MM.1S (cell line): ENCODE measurements at regions not wholly inside any gene's neighbourhood (a gene's known extent, or its start where the extent isn't known, plus 50 kb on each side); places are given as distances from the start of the nearest gene placed in this dataset.

Experiments used
- DNase-seq: peaks from one replicate; pipeline ENCODE4 v3.0.0-alpha.2; 2015
- H2AFZ ChIP-seq: fragments of 300-600 bp; sonication (generic); 2 replicates; pipeline ENCODE4 v1.6.0; 2016; ENCODE audit warnings: antibody characterized with exemption, low read length
- H3F3A ChIP-seq: fragments of 300-600 bp; sonication (generic); 2 replicates; pipeline ENCODE4 v1.6.1; 2016; ENCODE audit warnings: mild to moderate bottlenecking, antibody characterized with exemption, low read length, moderate library complexity, mixed read lengths; ENCODE audit not compliant: insufficient read depth
- H3K27ac ChIP-seq: fragments of 300-600 bp; sonication (generic); 2 replicates; pipeline ENCODE4 v1.5.1; 2016; ENCODE audit warnings: mild to moderate bottlenecking, low read length
- H3K27me3 ChIP-seq: fragments of 300-600 bp; sonication (generic); replicated peaks from 2 replicates; pipeline ENCODE4 v1.6.0; 2016; ENCODE audit warnings: low read length; ENCODE audit not compliant: insufficient read depth
- H3K36me3 ChIP-seq: fragments of 300-600 bp; sonication (generic); replicated peaks from 2 replicates; pipeline ENCODE4 v1.6.1; 2016; ENCODE audit warnings: mild to moderate bottlenecking, low read length, mixed read lengths; ENCODE audit not compliant: insufficient read depth
- H3K4me1 ChIP-seq: fragments of 300-600 bp; sonication (generic); 2 replicates; pipeline ENCODE4 v1.6.1; 2016; ENCODE audit warnings: low read length, mixed read lengths
- H3K4me2 ChIP-seq: fragments of 300-600 bp; sonication (generic); 2 replicates; pipeline ENCODE4 v1.6.0; 2016; ENCODE audit warnings: low read depth, low read length
- H3K4me3 ChIP-seq: fragments of 300-600 bp; sonication (generic); 2 replicates; pipeline ENCODE4 v1.5.1; 2016; ENCODE audit warnings: low read length, mixed read lengths
- H3K79me2 ChIP-seq: fragments of 300-600 bp; sonication (generic); 2 replicates; pipeline ENCODE4 v1.6.1; 2016; ENCODE audit warnings: mixed run types, low read length, mixed read lengths
- H3K9ac ChIP-seq: fragments of 300-600 bp; sonication (generic); 2 replicates; pipeline ENCODE4 v1.6.1; 2016; ENCODE audit warnings: low read length, mixed read lengths
- H3K9me2 ChIP-seq: fragments of 300-600 bp; sonication (generic); replicated peaks from 2 replicates; pipeline ENCODE4 v1.6.1; 2016; ENCODE audit warnings: mild to moderate bottlenecking, low read length, mixed read lengths; ENCODE audit not compliant: insufficient read depth
- H3K9me3 ChIP-seq: fragments of 300-600 bp; sonication (generic); replicated peaks from 2 replicates; pipeline ENCODE4 v1.6.1; 2016; ENCODE audit warnings: mild to moderate bottlenecking, low read length, mixed read lengths; ENCODE audit not compliant: insufficient read depth
- H4K20me1 ChIP-seq: fragments of 300-600 bp; sonication (generic); 2 replicates; pipeline ENCODE4 v1.6.1; 2016; ENCODE audit warnings: mild to moderate bottlenecking, low read length, moderate library complexity, mixed read lengths; ENCODE audit not compliant: insufficient read depth
- EZH2 ChIP-seq: fragments of 300-600 bp; sonication (generic); optimal IDR thresholded peaks from 2 replicates; pipeline ENCODE3; 2017; ENCODE audit warnings: low read depth, mild to moderate bottlenecking, antibody characterized with exemption, low read length, mixed read lengths
- EZH2phosphoT487 ChIP-seq: fragments of 300-600 bp; sonication (generic); IDR thresholded peaks from 2 replicates; pipeline ENCODE4 v1.6.1; 2018; ENCODE audit warnings: antibody characterized with exemption, low read length
- TF ChIP-seq, protein P1 (sequence below): fragments of 300-600 bp; sonication (generic); IDR thresholded peaks from 2 replicates; pipeline ENCODE4 v1.5.1; 2016; ENCODE audit warnings: antibody characterized with exemption, low read length, mixed read lengths

DNA sequence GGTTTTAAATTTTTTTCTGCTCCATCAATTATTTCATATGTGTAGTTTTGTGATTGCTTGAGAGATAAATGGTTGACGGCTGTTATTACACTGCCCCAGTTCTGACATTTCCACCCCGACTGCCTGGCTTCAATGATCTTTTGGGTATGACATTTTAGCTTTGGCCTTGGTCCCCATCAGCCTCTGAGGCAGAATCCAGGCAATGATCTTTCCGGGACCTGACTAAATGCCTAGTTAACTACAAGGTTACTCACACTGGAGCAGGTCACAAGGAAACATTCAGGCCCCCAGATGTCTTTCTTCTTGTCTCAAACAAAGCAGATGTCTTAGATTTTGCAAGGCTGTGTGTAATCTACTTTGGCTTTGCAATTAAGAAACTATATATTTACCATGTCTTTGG is 61.1 kb upstream of the TMCO5A start:
- no peak overlapping the region for H3K4me2 ChIP-seq
- H3K27ac ChIP-seq = no peak overlapping the region
- H3K79me2 ChIP-seq = no peaks in the 10 kb centered on the region
- H4K20me1 ChIP-seq = no peaks in the 10 kb centered on the region
- H3F3A ChIP-seq = no peaks in the 10 kb centered on the region
- no peak overlapping the region for H2AFZ ChIP-seq
- no peaks in the 10 kb centered on the region for H3K36me3 ChIP-seq
- H3K4me3 ChIP-seq = no peak overlapping the region
- TF ChIP-seq, protein P1, sequence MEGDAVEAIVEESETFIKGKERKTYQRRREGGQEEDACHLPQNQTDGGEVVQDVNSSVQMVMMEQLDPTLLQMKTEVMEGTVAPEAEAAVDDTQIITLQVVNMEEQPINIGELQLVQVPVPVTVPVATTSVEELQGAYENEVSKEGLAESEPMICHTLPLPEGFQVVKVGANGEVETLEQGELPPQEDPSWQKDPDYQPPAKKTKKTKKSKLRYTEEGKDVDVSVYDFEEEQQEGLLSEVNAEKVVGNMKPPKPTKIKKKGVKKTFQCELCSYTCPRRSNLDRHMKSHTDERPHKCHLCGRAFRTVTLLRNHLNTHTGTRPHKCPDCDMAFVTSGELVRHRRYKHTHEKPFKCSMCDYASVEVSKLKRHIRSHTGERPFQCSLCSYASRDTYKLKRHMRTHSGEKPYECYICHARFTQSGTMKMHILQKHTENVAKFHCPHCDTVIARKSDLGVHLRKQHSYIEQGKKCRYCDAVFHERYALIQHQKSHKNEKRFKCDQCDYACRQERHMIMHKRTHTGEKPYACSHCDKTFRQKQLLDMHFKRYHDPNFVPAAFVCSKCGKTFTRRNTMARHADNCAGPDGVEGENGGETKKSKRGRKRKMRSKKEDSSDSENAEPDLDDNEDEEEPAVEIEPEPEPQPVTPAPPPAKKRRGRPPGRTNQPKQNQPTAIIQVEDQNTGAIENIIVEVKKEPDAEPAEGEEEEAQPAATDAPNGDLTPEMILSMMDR = no peak
- TF ChIP-seq EZH2phosphoT487 (no peak), EZH2 (no peak)
- no peak for DNase-seq
- H3K9me3 ChIP-seq = no peaks in the 10 kb centered on the region
- H3K4me1 ChIP-seq = no peaks in the 10 kb centered on the region
- no peak overlapping the region for H3K9ac ChIP-seq
- H3K27me3 ChIP-seq = no peaks in the 10 kb centered on the region
- no peaks in the 10 kb centered on the region for H3K9me2 ChIP-seq

DNA sequence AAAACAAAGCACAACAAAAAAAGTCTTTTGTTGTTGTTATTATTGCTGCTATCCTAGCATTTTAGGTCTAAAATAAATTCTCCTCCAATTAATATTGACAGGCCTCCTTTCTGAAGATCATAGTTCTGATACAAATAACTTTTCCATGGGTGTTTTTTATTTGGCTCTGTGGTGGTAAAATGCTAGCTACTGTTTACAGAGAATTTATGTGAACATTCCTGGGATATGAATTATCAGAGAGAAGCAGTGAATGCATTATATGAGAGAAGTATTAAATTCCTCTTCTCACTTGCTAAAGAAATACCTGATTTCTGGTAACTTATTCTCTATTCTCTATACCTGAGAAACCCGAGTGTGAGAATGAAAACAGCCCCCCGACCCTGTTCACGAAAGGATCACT is 57.5 kb upstream of the TMCO5A start:
- Histone ChIP-seq H3K9me3 (no peaks in the 10 kb centered on the region), H3K4me1 (no peaks in the 10 kb centered on the region), H3K9me2 (no peaks in the 10 kb centered on the region), H3K4me3 (no peak overlapping the region), H3K9ac (no peak overlapping the region), H3K36me3 (no peaks in the 10 kb centered on the region), H3K79me2 (no peaks in the 10 kb centered on the region), H3K4me2 (no peak overlapping the region), H3K27ac (no peak overlapping the region), H3F3A (no peaks in the 10 kb centered on the region), H2AFZ (no peak overlapping the region), H3K27me3 (no peaks in the 10 kb centered on the region), H4K20me1 (no peaks in the 10 kb centered on the region)
- DNase-seq = no peak
- TF ChIP-seq, protein P1 = no peak
- TF ChIP-seq EZH2 (no peak), EZH2phosphoT487 (no peak)

DNA sequence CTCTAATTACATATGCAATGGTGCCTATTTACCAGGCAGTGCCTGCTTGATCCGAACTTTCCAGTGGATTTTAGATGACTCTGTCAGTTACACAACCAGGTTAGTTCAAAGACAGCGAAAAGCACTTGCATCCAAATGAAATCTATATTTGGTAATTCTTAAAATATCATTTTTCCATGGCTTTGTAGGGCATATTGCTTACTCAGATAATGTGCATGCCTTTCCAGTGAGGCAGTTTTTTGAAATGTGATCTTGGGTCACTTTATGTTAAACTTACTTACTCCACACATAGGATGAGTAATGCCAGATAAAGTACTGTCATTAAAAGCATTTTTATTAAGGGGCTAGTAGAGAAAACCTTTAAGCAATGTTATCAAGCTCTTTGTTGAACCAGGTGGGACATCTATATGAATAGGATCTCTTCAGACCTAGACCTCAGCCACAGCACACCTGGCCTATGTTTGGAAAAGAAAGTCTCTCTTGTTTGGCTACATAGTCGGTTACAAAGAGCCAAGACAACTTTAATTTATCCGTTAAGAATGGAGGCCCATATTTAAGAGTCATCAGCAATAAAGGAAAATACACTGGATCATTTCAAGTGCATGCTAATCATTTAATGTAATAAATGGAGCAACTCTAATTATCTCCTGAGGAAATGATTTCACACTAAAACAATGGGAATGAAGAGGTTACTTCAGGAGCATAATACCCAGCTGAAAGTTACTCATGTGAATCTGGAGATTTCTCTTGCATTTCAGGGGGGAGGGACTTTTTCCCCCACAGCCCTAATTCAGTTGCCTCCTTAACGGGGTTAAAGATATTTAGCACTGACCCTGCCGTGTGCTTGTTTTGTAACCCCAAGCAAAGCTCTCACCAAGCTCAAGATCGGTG is 56.3 kb upstream of the TMCO5A start:
- H3K9me3 ChIP-seq = no peaks in the 10 kb centered on the region
- no peaks in the 10 kb centered on the region for H3F3A ChIP-seq
- no peaks in the 10 kb centered on the region for H3K79me2 ChIP-seq
- no peak overlapping the region for H2AFZ ChIP-seq
- no peaks in the 10 kb centered on the region for H4K20me1 ChIP-seq
- no peak overlapping the region for H3K9ac ChIP-seq
- no peak overlapping the region for H3K4me3 ChIP-seq
- no peak overlapping the region for H3K4me2 ChIP-seq
- H3K4me1 ChIP-seq = no peaks in the 10 kb centered on the region
- no peak for TF ChIP-seq EZH2
- no peaks in the 10 kb centered on the region for H3K9me2 ChIP-seq
- no peaks in the 10 kb centered on the region for H3K36me3 ChIP-seq
- no peak overlapping the region for H3K27ac ChIP-seq
- DNase-seq = no peak
- no peaks in the 10 kb centered on the region for H3K27me3 ChIP-seq
